ENCODE measurements at regions not wholly inside any gene's neighbourhood (a gene's known extent, or its start where the extent isn't known, plus 50 kb on each side); places are given as distances from the start of the nearest gene placed in this dataset.
A peak's percentile ranks its signal among the peaks of the same experiment; 100 is the strongest.

DNA sequence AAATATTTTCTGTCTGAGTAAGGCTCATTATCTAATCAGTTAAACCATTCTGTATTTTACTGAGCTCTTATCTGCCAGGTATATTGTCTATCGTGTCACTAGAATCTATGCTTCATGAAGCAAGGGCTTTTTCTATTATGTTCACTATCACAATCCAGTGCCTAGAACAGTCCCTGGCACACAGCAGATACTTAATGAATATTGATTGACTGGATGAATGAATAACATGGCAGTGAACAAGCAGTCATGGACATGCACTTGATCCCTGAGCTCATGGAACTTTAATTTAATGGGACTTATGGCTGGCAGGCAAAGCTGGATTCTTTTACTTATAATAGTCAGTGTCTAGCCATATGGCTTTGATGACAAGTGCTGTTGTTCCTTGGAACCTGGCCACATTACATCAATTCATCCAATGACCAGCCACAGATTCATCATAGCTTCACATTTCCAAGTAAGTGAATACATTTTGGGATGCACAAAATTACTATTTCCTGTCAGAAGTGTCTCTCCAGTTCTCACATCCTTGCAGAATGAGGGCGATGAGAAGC is 214.8 kb downstream of the COG6 start:
- peak; percentile 39 for DNase-seq (ENCODE audit: low read depth)

DNA sequence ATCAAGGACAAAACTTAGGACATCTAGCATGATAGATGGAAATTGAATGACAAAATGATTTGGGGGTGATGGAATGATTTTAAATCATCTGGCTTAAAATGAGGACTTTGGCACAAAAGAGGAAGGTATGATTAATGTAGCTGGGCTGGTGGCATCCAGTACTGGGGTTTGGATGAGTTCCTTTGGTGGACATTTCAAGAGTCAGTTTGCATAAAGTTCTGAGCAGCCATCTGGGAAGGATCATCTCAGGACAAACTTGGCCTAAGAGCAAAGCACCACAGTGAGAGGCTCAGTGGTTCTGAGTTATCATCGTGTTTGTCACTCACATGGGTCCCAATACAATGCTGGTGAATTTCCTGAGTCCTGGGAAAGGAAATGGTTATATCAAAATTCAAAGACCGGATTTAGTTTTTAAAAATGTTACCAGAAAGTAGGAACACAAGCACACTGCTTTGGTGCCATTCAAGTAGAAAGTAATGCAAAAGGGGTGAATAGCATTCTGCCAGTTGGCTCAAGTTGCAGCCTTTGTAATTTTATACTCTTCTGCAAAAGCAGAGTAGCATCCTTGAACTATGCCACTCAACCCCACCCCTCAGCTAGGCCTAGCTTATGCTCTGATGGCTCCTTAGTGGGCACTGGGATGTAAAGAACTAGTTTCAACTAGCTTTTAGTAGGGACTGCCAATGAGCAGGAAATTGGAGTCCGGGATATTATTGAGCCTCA is 219.0 kb downstream of the COG6 start:
- H3K4me3 ChIP-seq (ENCODE audit: low read length), result no peak overlapping the region
- no peak for TF ChIP-seq CTCF (conservative IDR thresholded peaks at IDR 0.05; ENCODE audit: low read length)
- DNase-seq (ENCODE audit: low read depth), result peak; percentile 53

More for the DNA sequence above, 214.8 kb downstream of the COG6 start:
- TF ChIP-seq CTCF (conservative IDR thresholded peaks at IDR 0.05; ENCODE audit: low read length), result no peak
- no peak overlapping the region for H3K4me3 ChIP-seq (ENCODE audit: low read length)

- DNase-seq (ENCODE audit: low read depth), result peak; percentile 66
- TF ChIP-seq CTCF (conservative IDR thresholded peaks at IDR 0.05; ENCODE audit: low read length), result no peak
- no peak overlapping the region for H3K4me3 ChIP-seq (ENCODE audit: low read length)
Measured at GRCh38 chr13:39875111-39875987, 219.9 kb downstream of the COG6 start.

DNA sequence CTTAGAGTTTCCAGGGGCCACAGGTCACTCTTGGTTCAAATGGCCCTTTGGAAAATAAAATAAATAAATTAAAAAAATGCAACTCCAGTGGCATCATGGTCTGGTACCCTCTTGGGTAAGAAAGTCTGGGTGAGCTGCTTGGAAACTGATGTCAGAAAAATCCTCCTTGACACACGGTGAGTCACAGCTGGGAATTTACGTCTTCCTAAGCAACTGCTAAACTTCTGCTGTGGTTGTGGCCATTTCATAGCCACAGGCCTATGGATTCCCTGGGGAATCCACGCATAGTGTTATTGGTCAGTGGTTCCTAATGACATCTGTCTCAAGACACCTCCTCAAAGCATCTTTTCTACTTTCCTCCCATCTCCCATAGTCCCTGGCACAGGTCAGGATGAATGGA is 220.8 kb downstream of the COG6 start:
- TF ChIP-seq CTCF (conservative IDR thresholded peaks at IDR 0.05; ENCODE audit: low read length), result no peak
- no peak overlapping the region for H3K4me3 ChIP-seq (ENCODE audit: low read length)
- peak; percentile 96 for DNase-seq (ENCODE audit: low read depth)

- no peak for TF ChIP-seq CTCF (conservative IDR thresholded peaks at IDR 0.05; ENCODE audit: low read length)
- no peak for DNase-seq (ENCODE audit: low read depth)
- H3K4me3 ChIP-seq (ENCODE audit: low read length), result no peak overlapping the region
Measured at GRCh38 chr13:39877134-39877533, 221.7 kb downstream of the COG6 start.

DNA sequence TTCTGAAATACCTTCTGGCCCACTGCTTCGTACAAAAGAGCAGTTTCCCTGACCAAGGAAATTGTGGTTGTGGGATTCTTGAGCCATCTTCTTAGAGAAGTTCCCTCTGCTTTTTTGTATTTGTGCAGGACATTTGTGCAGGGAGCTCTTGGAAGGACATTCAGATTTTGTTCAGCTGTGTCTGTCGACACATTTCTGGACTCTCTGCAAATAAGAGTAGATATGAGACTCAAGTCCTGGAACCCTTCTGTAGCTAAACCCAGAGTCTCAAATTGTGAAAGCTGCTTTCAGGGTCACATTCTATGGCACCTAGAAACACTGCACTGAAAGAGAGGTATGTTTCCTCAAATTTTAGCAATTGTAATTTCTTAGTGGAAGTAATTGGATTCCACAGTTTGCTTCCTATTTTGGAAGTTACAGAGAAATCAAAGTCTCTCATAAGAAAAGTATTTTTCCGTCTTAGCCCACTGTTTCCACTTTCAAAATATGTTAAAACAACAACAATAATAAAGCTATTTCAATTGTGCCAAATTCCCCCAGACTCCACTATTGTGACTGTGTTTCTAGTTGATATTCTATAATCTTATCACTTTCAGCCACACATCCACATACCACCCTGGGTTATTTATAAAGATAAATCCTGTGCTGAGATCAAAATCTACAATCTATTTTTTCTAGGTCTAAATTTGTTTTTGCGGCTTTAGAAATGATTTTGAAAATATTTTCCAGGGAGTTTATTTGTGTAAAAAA is 224.0 kb downstream of the COG6 start:
- TF ChIP-seq CTCF (conservative IDR thresholded peaks at IDR 0.05; ENCODE audit: low read length), result no peak
- DNase-seq (ENCODE audit: low read depth), result no peak
- no peak overlapping the region for H3K4me3 ChIP-seq (ENCODE audit: low read length)

Measured in AG10803 (cell line).